Astrocyte (in vitro differentiated cells and primary cell): ENCODE measurements at regions not wholly inside any gene's neighbourhood (a gene's known extent, or its start where the extent isn't known, plus 50 kb on each side); places are given as distances from the start of the nearest gene placed in this dataset.

ENCODE experiments used
- DNase-seq: peaks from one replicate; pipeline ENCODE4 v3.0.0-alpha.2; 2010; ENCODE audit warnings: low read depth
- FAIRE-seq: peaks from 2 replicates; lab custom pipeline; 2011; peaks lifted over from hg19 to GRCh38; lab: Jason Lieb, UNC
- H2AFZ ChIP-seq: 2 replicates; pipeline ENCODE4 v1.6.0; 2012; ENCODE audit warnings: low read depth, low read length, inconsistent platforms
- H3K27ac ChIP-seq: 2 replicates; pipeline ENCODE4 v1.5.1; 2011; ENCODE audit warnings: low read depth, low read length, inconsistent platforms
- H3K27me3 ChIP-seq: 2 replicates; pipeline ENCODE4 v1.6.0; 2011; ENCODE audit warnings: low read length, inconsistent platforms; ENCODE audit not compliant: insufficient read depth
- H3K36me3 ChIP-seq: 2 replicates; pipeline ENCODE4 v1.5.1; 2011; ENCODE audit warnings: low read length, inconsistent platforms; ENCODE audit not compliant: insufficient read depth
- H3K4me1 ChIP-seq: 2 replicates; pipeline ENCODE4 v1.5.1; 2011; ENCODE audit warnings: low read length, inconsistent platforms; ENCODE audit not compliant: insufficient read depth
- H3K4me2 ChIP-seq: 2 replicates; pipeline ENCODE4 v1.6.0; 2012; ENCODE audit warnings: low read length, inconsistent platforms
- H3K4me3 ChIP-seq: 2 replicates; pipeline ENCODE4 v1.5.1; 2011; ENCODE audit warnings: low read depth, mild to moderate bottlenecking, low read length, inconsistent platforms; ENCODE audit not compliant: insufficient read depth
- H3K79me2 ChIP-seq: 2 replicates; pipeline ENCODE4 v1.6.0; 2012; ENCODE audit warnings: mild to moderate bottlenecking, low read length, inconsistent platforms; ENCODE audit not compliant: insufficient read depth
- H3K9ac ChIP-seq: 2 replicates; pipeline ENCODE4 v1.6.0; 2012; ENCODE audit warnings: mild to moderate bottlenecking, low read length, inconsistent platforms
- H3K9me3 ChIP-seq: 2 replicates; pipeline ENCODE4 v1.5.1; 2012; ENCODE audit warnings: low read depth, mild to moderate bottlenecking, low read length, inconsistent platforms; ENCODE audit not compliant: insufficient read depth
- H4K20me1 ChIP-seq: 2 replicates; pipeline ENCODE4 v1.6.0; 2012; ENCODE audit warnings: low read length, inconsistent platforms; ENCODE audit not compliant: insufficient read depth
- H3K27ac Mint-ChIP-seq: one replicate; pipeline ENCODE4 v1.8.0; 2021; ENCODE audit warnings: mild to moderate bottlenecking, mixed read lengths; ENCODE audit not compliant: unreplicated experiment
- H3K27me3 Mint-ChIP-seq: one replicate; pipeline ENCODE4 v1.8.0; 2021; ENCODE audit warnings: low read depth, mixed read lengths; ENCODE audit not compliant: unreplicated experiment
- H3K36me3 Mint-ChIP-seq: one replicate; pipeline ENCODE4 v1.8.0; 2021; ENCODE audit warnings: low read depth, mixed read lengths; ENCODE audit not compliant: unreplicated experiment
- H3K4me1 Mint-ChIP-seq: one replicate; pipeline ENCODE4 v1.8.0; 2021; ENCODE audit warnings: low read depth, mixed read lengths; ENCODE audit not compliant: unreplicated experiment
- H3K4me3 Mint-ChIP-seq: one replicate; pipeline ENCODE4 v1.8.0; 2021; ENCODE audit warnings: mild to moderate bottlenecking, moderate library complexity, mixed read lengths; ENCODE audit not compliant: unreplicated experiment
- H3K9me3 Mint-ChIP-seq: one replicate; pipeline ENCODE4 v1.8.0; 2021; ENCODE audit warnings: mild to moderate bottlenecking, mixed read lengths; ENCODE audit not compliant: unreplicated experiment
- EZH2 ChIP-seq: IDR thresholded peaks from 2 replicates; pipeline ENCODE4 v1.6.1; 2012; ENCODE audit warnings: mild to moderate bottlenecking, low read length, inconsistent platforms; ENCODE audit not compliant: insufficient read depth
- TF ChIP-seq, protein P1 (sequence below): IDR thresholded peaks from 2 replicates; pipeline ENCODE4 v1.5.1; 2011; ENCODE audit warnings: low read depth, mild to moderate bottlenecking, inconsistent platforms, low read length, moderate library complexity; ENCODE audit not compliant: insufficient read depth

DNA sequence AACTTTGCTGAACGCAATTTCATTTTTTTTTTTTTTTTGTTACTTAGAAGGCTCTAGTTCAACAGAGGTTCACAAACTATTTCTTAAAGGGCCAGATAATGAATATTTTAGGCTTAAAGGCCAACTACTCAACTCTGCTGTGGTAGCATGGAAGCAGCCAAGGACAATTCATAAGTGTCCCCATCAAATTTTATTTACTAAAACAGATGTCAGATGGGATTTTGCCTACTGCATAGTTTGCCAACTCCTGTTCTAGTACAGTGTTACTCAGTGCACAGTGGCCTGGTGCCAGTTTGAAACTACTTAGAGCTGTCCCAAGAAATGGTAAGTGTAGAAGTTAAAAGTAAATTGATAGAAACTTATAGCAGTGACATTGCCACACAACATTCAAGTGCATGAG is 949.4 kb upstream of the FANCL start:
- Histone ChIP-seq H3K27ac (no peak overlapping the region), H3K79me2 (no peaks in the 10 kb centered on the region), H3K4me2 (no peak overlapping the region), H3K9me3 (no peaks in the 10 kb centered on the region), H3K9ac (no peak overlapping the region), H3K4me3 (no peak overlapping the region), H4K20me1 (no peaks in the 10 kb centered on the region), H2AFZ (no peak overlapping the region), H3K27me3 (no peaks in the 10 kb centered on the region), H3K36me3 (no peaks in the 10 kb centered on the region), H3K4me1 (no peaks in the 10 kb centered on the region)
- no peaks in the 10 kb centered on the region for H3K9me3 Mint-ChIP-seq
- H3K36me3 Mint-ChIP-seq = no peaks in the 10 kb centered on the region
- H3K27ac Mint-ChIP-seq = no peak overlapping the region
- FAIRE-seq (no peak), DNase-seq (no peak)
- no peaks in the 10 kb centered on the region for H3K4me1 Mint-ChIP-seq
- no peaks in the 10 kb centered on the region for H3K27me3 Mint-ChIP-seq
- H3K4me3 Mint-ChIP-seq = no peak overlapping the region
- TF ChIP-seq EZH2 = no peak
- TF ChIP-seq, protein P1, sequence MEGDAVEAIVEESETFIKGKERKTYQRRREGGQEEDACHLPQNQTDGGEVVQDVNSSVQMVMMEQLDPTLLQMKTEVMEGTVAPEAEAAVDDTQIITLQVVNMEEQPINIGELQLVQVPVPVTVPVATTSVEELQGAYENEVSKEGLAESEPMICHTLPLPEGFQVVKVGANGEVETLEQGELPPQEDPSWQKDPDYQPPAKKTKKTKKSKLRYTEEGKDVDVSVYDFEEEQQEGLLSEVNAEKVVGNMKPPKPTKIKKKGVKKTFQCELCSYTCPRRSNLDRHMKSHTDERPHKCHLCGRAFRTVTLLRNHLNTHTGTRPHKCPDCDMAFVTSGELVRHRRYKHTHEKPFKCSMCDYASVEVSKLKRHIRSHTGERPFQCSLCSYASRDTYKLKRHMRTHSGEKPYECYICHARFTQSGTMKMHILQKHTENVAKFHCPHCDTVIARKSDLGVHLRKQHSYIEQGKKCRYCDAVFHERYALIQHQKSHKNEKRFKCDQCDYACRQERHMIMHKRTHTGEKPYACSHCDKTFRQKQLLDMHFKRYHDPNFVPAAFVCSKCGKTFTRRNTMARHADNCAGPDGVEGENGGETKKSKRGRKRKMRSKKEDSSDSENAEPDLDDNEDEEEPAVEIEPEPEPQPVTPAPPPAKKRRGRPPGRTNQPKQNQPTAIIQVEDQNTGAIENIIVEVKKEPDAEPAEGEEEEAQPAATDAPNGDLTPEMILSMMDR = no peak

DNA sequence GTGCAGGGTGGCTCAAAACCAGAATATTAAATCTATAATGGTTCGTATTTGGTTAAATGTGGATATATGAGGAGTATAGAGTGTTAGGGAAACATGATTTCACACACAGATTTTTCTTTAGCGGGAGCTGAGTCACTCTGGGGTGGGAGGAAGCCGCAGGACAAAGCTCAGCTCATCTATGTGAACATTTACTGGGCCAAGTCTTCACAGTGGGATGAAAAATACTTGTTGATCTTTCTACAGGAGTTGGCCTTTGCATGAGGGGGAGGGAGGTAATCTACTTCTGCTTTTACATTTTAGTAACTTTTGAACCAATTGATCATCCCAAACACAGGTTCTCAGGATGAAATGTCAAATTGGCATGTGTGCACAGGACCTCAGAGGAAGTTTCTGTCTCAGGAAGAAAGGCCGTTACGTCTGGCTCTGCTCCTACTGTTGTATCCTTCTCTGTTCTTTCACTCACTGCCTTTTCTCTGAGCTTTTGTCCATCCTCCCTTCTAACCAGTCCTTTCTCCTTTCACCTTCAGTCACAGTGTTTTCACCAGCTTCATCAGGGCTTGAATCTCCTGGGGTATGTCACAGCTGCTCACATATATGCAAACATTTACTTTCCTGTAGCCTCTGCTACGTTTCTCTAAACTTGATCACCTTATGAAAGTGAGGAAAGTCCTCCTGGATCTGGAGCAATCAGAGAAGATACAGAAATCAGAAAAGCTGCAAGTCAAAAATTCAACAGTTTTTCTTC is 943.3 kb upstream of the FANCL start:
- Histone ChIP-seq H3K4me1 (no peaks in the 10 kb centered on the region), H3K4me2 (no peak overlapping the region), H2AFZ (peak overlapping the region; percentile 35), H3K9ac (no peak overlapping the region), H3K9me3 (no peaks in the 10 kb centered on the region), H3K27ac (no peak overlapping the region), H3K79me2 (no peaks in the 10 kb centered on the region), H4K20me1 (no peaks in the 10 kb centered on the region), H3K27me3 (peaks cover 2% of the 10 kb centered on the region), H3K4me3 (no peak overlapping the region), H3K36me3 (no peaks in the 10 kb centered on the region)
- TF ChIP-seq, protein P1 = no peak
- TF ChIP-seq EZH2 = no peak
- peaks cover 2% of the 10 kb centered on the region for H3K9me3 Mint-ChIP-seq
- H3K36me3 Mint-ChIP-seq = no peaks in the 10 kb centered on the region
- H3K4me1 Mint-ChIP-seq = peaks cover 11% of the 10 kb centered on the region
- no peak overlapping the region for H3K4me3 Mint-ChIP-seq
- FAIRE-seq (no peak), DNase-seq (no peak)
- peak overlapping the region; percentile 6 for H3K27ac Mint-ChIP-seq
- H3K27me3 Mint-ChIP-seq = no peaks in the 10 kb centered on the region

DNA sequence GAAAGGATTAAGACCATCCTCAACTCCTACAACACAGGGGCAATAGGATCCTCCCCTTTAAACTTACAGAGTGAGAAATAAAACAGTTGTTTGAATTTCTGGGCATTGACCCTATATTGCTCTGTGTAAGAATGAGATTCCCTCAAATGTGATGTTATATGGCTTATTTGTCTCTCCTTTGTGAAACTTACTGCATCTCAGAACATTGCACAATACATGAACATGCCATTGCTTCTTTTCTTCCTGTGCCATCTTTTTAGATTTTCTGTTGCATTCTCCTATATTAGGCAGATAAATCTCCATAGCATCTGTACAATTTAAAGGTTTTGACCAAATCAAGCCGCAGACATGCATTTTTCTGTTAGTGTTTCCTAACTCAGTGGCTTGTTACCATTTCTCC is 941.9 kb upstream of the FANCL start:
- Mint-ChIP-seq H3K36me3 (no peaks in the 10 kb centered on the region), H3K27ac (no peak overlapping the region), H3K9me3 (peaks cover 2% of the 10 kb centered on the region), H3K27me3 (no peaks in the 10 kb centered on the region), H3K4me1 (peaks cover 11% of the 10 kb centered on the region), H3K4me3 (no peak overlapping the region)
- DNase-seq = no peak
- peaks cover 2% of the 10 kb centered on the region for H3K27me3 ChIP-seq
- no peak overlapping the region for H3K27ac ChIP-seq
- H3K4me3 ChIP-seq = no peak overlapping the region
- no peak overlapping the region for H2AFZ ChIP-seq
- no peaks in the 10 kb centered on the region for H3K9me3 ChIP-seq
- no peaks in the 10 kb centered on the region for H3K4me1 ChIP-seq
- FAIRE-seq = no peak
- no peak overlapping the region for H3K9ac ChIP-seq
- no peak overlapping the region for H3K4me2 ChIP-seq
- no peaks in the 10 kb centered on the region for H3K36me3 ChIP-seq
- no peaks in the 10 kb centered on the region for H4K20me1 ChIP-seq
- TF ChIP-seq, protein P1 = no peak
- no peak for TF ChIP-seq EZH2
- H3K79me2 ChIP-seq = no peaks in the 10 kb centered on the region
